ENCODE measurements at regions not wholly inside any gene's neighbourhood (a gene's known extent, or its start where the extent isn't known, plus 50 kb on each side); places are given as distances from the start of the nearest gene placed in this dataset.
"Not testable (repeated sequence)": the region's sequence is repeated elsewhere in the genome, so short reads cannot be mapped to it uniquely, and the experiment has no call there.

GRCh38 chr16:29118301-29118957 is 133.6 kb downstream of the LAT start:
- H3K56ac ChIP-seq (ENCODE audit: extremely low read depth, insufficient read depth, low read length); H3K4me3 ChIP-seq (ENCODE audit: insufficient read depth, low read depth, low read length); H3K9me1 ChIP-seq (ENCODE audit: insufficient read depth, low read length); H3K23ac ChIP-seq (ENCODE audit: low read depth, low read length); H3K36me3 ChIP-seq (ENCODE audit: control insufficient read depth, insufficient read depth, low read length); H3K27me3 ChIP-seq (ENCODE audit: control insufficient read depth, insufficient read depth, low read length); BruUV-seq (replicated peaks); H3K4me2 ChIP-seq (ENCODE audit: low read depth, low read length); in situ Hi-C loops (cut with MboI; ENCODE audit: low sequenced_read_pairs); H2BK5ac ChIP-seq (ENCODE audit: low read depth, low read length, poor library complexity, severe bottlenecking); ATAC-seq (ENCODE audit: low read depth); dilution Hi-C loops (cut with HindIII; ENCODE audit: low sequenced_read_pairs, unreplicated experiment); H2AK9ac ChIP-seq (replicated peaks; ENCODE audit: low read depth, low read length, poor library complexity); H4K20me1 ChIP-seq (ENCODE audit: insufficient read depth, low read length); CTCF ChIA-PET; H2AFZ ChIP-seq (replicated peaks; ENCODE audit: low read length, poor library complexity); H3K9ac ChIP-seq (ENCODE audit: low read depth, low read length); POLR2A ChIA-PET (ENCODE audit: unreplicated experiment); H3K9me3 ChIP-seq (ENCODE audit: control insufficient read depth, insufficient read depth, low read length): not testable (repeated sequence)
- DNase-seq, result peak; percentile 26
- peak overlapping the region; percentile 77 for H2BK120ac ChIP-seq (ENCODE audit: low read depth, low read length)
- H2BK20ac ChIP-seq (ENCODE audit: low read depth, low read length), result peak overlapping the region; percentile 80
- intact Hi-C loops (cut with micrococcal nuclease), result loop anchor here (5.0 kb wide), 1 partner anchor 139 kb away; no protein-coding TSS in a partner anchor
- peak overlapping the region; percentile 79 for H3K4ac ChIP-seq (ENCODE audit: low read depth, low read length)
- 0 out of 4 replicates have a peak, but pooled peaks cover 0 to 17% of the 10 kb centered on the region in 2 experiments for H3K79me1 ChIP-seq (ENCODE audit: low read depth in 1 of 2, low read length in 2 of 2)
- peak overlapping the region; percentile 83; the same call in 1 of the 2 replicates for H4K91ac ChIP-seq (ENCODE audit: insufficient read depth, low read depth, low read length)
- H4K5ac ChIP-seq (ENCODE audit: low read depth, low read length), result peak overlapping the region; percentile 90
- H2BK15ac ChIP-seq (ENCODE audit: low read depth, low read length), result peak overlapping the region; percentile 96; the same call in 2 of the 3 replicates
- H3K27ac ChIP-seq (ENCODE audit: insufficient read depth, low read length), result peak overlapping the region; percentile 40; the same call in 1 of the 2 replicates
- H3K14ac ChIP-seq (replicated peaks; ENCODE audit: low read depth, low read length), result peak overlapping the region; percentile 59; the same call in 1 of the 2 replicates
- 84% methylated on average over 6 of the region's 15 CpGs; no CpG with 5 or more reads in 1 of the 2 experiments for WGBS, 2 experiments (ENCODE audit: extremely low coverage in 2 of 2, insufficient read length in 1 of 2)
- peaks cover 12% of the 10 kb centered on the region; the same call in 1 of the 2 replicates for H3K4me1 ChIP-seq (ENCODE audit: control insufficient read depth, insufficient read depth, low read length)
- peak overlapping the region; percentile 91 for H2AK5ac ChIP-seq (ENCODE audit: low read depth, low read length)
- H3K18ac ChIP-seq (ENCODE audit: low read depth, low read length), result peak overlapping the region; percentile 33
- H4K8ac ChIP-seq (ENCODE audit: low read depth in 2 of 2, low read length in 2 of 2), result peak overlapping the region; percentile 47 to 49; a peak in 3 of 4 replicates

Measured in IMR-90 (cell line).